ENCODE measurements at regions not wholly inside any gene's neighbourhood (a gene's known extent, or its start where the extent isn't known, plus 50 kb on each side); places are given as distances from the start of the nearest gene placed in this dataset.

GRCh38 chr3:144413068-144413467 is 441.4 kb downstream of the DIPK2A start:
- TF ChIP-seq, protein P1, sequence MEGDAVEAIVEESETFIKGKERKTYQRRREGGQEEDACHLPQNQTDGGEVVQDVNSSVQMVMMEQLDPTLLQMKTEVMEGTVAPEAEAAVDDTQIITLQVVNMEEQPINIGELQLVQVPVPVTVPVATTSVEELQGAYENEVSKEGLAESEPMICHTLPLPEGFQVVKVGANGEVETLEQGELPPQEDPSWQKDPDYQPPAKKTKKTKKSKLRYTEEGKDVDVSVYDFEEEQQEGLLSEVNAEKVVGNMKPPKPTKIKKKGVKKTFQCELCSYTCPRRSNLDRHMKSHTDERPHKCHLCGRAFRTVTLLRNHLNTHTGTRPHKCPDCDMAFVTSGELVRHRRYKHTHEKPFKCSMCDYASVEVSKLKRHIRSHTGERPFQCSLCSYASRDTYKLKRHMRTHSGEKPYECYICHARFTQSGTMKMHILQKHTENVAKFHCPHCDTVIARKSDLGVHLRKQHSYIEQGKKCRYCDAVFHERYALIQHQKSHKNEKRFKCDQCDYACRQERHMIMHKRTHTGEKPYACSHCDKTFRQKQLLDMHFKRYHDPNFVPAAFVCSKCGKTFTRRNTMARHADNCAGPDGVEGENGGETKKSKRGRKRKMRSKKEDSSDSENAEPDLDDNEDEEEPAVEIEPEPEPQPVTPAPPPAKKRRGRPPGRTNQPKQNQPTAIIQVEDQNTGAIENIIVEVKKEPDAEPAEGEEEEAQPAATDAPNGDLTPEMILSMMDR (IDR thresholded peaks at IDR 0.05): no peak
- TF ChIP-seq POLR2AphosphoS5 (IDR thresholded peaks at IDR 0.05) (no peak), POLR2A (IDR thresholded peaks at IDR 0.05) (no peak), EP300 (IDR thresholded peaks at IDR 0.05) (no peak)

Data from sigmoid colon (tissue), 4 donors.